T-helper 2 cell (primary cell): ENCODE measurements at regions not wholly inside any gene's neighbourhood (a gene's known extent, or its start where the extent isn't known, plus 50 kb on each side); places are given as distances from the start of the nearest gene placed in this dataset.

Experiments used
- DNase-seq, 5 experiments: peaks; one replicate each; pipeline versions ENCODE4 v3.0.0 to v3.0.0-alpha.2; 2012 to 2022

- DNase-seq, result no peak
Measured at GRCh38 chr20:63127700-63128364, 88.1 kb downstream of the YTHDF1 start.

GRCh38 chr20:63126876-63127699 lies 88.8 kb downstream of the YTHDF1 start:
- DNase-seq, result no peak

GRCh38 chr20:63125838-63126601 lies 89.9 kb downstream of the YTHDF1 start:
- DNase-seq, result no peak

GRCh38 chr20:63125581-63125837 lies 90.4 kb downstream of the YTHDF1 start:
- no peak for DNase-seq

- DNase-seq, result no peak
Measured at GRCh38 chr20:63124782-63125580, 91.0 kb downstream of the YTHDF1 start.

- no peak for DNase-seq
Measured at GRCh38 chr20:63124092-63124781, 91.7 kb downstream of the YTHDF1 start.

- no peak for DNase-seq
Measured at GRCh38 chr20:63123331-63123741, 92.6 kb downstream of the YTHDF1 start.

GRCh38 chr20:63122626-63123025 lies 93.3 kb downstream of the YTHDF1 start:
- no peak for DNase-seq

- DNase-seq, result no peak
Measured at GRCh38 chr20:63121749-63122405, 94.1 kb downstream of the YTHDF1 start.

GRCh38 chr20:63121246-63121645 lies 94.7 kb downstream of the YTHDF1 start:
- DNase-seq, result no peak

- no peak for DNase-seq
Measured at GRCh38 chr20:63120808-63121090, 95.2 kb downstream of the YTHDF1 start.

GRCh38 chr20:63119963-63120807 lies 95.7 kb downstream of the YTHDF1 start:
- DNase-seq, result no peak

- no peak for DNase-seq
Measured at GRCh38 chr20:63119121-63119962, 96.6 kb downstream of the YTHDF1 start.

- DNase-seq, result no peak
Measured at GRCh38 chr20:63118303-63119120, 97.4 kb downstream of the YTHDF1 start.

- no peak for DNase-seq
Measured at GRCh38 chr20:63117661-63118302, 98.1 kb downstream of the YTHDF1 start.

- no peak for DNase-seq
Measured at GRCh38 chr20:63117151-63117550, 98.8 kb downstream of the YTHDF1 start.

- DNase-seq, result no peak
Measured at GRCh38 chr20:63116412-63117106, 99.4 kb downstream of the YTHDF1 start.
